HG02623 (cell line): ENCODE measurements at regions not wholly inside any gene's neighbourhood (a gene's known extent, or its start where the extent isn't known, plus 50 kb on each side); places are given as distances from the start of the nearest gene placed in this dataset.

Experiments
- ATAC-seq: cut with Tn5 transposase; IDR thresholded peaks from one replicate; pipeline ENCODE4 v1.9.1; 2021; ENCODE audit warnings: moderate library complexity; ENCODE audit not compliant: unreplicated experiment

- ATAC-seq, result no peak
Measured at GRCh38 chr18:75518007-75518406, 90.5 kb upstream of the SMIM21 start.

DNA sequence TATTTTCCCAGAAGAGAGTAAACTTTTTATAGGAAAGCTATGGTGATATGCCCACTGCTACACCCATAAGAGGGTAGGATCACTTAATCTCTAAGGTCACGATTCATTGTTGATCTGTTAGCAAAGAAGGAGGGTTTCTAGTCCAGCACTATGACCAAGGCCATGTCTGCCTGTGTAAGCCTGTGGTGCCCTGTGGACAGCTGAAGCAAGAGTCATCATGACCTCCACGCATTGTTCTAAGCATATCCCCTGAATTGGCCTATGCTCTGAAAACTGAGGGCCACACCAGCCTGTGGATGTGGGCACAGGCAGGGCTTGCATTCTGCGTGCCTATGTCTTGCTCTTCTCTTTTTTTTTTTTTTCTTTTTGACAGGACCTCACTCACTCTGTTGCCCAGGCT lies 89.8 kb upstream of the SMIM21 start:
- ATAC-seq, result no peak

DNA sequence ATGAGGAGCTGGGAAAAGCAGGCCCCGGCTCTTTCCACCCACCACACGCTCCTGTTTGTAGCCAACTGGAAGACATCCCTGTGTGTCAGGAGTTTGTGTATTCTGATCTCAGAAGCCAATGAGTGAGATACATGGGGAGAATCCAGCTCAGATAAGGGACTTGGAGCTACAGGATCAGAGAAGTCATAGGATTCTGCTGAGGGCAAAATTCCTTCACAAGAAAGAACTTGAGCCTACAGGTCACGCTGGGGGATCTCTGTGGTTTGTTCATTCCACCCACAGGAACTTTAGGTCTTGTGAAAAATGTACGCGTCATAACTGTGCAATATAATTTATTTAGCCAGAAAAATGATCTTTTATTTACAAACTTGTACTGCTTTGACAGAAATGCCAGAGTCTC lies 80.1 kb upstream of the SMIM21 start:
- no peak for ATAC-seq

DNA sequence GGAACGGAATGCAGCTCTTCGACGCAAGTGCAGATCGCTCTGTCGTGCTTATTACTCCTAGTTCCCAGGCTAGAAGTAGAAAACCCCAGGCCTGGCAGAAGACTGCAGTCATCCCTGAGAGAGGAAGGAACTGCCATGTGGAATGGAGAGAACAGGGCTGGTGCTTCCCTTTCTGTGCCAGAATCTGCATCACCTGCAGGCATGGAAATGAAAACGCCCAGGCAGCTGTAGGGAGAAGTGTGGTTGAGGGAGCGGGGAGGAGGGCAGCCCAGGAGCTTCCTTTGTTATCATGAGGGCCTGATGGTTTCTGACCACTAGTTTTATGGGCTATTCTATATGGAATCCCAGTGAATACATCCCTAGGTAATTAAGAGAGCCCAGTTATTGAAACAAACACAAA lies 79.4 kb upstream of the SMIM21 start:
- no peak for ATAC-seq

- ATAC-seq, result no peak
Measured at GRCh38 chr18:75504469-75504868, 77.0 kb upstream of the SMIM21 start.

DNA sequence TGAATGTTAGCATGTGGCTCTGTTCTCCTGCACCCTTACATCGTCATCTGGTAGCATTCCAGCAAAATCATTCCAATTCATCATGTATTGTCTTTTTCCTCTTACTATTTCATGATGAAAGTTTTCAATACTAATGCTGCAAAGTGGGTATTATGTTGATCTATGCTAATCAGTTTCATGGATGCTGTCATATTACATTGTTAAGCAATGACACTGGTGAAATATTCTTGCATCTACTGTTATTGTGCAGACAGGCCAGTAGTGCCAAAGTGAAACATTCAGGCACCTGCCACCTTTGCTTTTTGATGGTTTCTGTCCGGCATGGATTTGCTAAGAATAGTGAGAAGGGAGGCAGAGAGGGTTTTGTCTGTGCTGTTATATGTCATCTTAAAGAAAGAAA lies 76.1 kb upstream of the SMIM21 start:
- ATAC-seq, result no peak

DNA sequence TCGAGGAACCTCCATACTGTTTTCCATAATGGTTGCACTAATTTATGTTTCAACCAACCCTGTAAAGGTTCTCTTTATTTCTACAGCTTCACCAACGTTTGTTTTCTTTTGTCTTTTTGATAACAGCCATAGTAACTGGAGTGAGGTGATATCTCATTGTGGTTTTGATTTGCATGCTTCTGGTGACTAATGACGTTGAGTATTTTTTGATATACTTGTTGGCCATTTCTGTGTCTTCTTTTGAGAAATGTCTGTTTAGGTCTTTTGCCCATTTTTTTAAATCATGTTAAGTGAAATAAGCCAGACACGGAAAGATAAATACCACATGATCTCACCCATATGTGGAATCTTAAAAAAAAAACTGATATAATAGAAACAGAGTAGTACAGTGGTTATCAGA lies 74.8 kb upstream of the SMIM21 start:
- ATAC-seq, result no peak

DNA sequence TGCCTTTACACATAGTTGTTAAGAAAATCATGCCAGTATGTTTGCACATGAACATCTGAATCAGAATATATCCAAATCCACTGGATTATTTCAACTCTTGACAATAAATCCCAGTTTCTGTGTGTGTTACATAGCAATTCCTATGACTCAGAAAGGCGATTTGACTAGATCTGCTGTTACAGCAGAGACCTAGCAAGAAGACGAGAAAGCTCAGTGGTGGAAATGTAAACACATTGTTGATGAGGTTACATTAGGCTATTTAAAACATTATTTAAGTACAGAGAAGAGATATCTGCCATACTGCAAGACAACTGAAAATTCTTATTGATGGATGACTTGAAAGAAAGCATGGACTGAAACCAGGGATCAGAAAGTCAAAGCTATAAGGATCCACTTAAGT lies 73.0 kb upstream of the SMIM21 start:
- ATAC-seq, result no peak

GRCh38 chr18:75497576-75498235 lies 70.2 kb upstream of the SMIM21 start:
- ATAC-seq, result no peak

DNA sequence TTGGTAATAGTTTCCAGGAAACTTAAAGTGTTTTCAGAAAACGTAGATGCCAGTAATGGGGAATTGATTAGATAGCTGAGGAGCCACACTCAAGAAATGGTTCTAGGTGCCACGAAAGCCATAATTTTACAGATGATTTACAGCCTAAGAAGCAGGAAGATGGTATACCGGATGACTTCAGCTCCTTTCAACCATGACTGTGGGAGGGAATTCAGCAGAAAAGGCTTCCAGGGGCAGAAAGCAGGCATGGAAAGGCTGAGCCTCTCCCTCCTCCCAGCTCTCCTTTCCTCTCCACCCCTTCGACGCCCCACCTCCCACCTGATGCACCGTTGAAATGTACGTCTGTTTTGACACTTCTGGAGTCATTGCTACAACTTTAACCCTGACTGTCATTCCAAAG lies 68.6 kb upstream of the SMIM21 start:
- no peak for ATAC-seq

DNA sequence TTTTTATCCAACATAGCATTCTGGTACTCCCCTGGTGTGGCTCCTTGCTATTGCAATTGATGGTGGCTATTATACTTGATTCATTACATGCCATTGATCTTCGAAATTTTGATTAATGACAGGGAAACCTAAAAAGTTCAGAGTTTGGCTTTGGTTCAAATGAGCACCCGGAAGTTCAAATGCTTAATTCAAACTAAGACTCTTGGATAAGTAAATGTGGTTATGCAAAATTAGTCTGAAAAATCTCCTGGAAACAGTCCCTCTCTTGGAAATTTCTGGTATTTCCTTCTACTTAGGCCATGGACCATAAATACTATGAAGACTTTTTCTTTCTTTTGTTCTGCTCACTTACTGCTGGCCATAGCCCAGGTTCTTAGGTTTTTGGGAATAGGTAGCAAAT lies 65.3 kb upstream of the SMIM21 start:
- no peak for ATAC-seq

GRCh38 chr18:75491361-75491760 lies 63.9 kb upstream of the SMIM21 start:
- no peak for ATAC-seq

GRCh38 chr18:75489493-75490190 lies 62.1 kb upstream of the SMIM21 start:
- ATAC-seq, result no peak

GRCh38 chr18:75483662-75484061 lies 56.2 kb upstream of the SMIM21 start:
- no peak for ATAC-seq

- ATAC-seq, result no peak
Measured at GRCh38 chr18:75482880-75483279, 55.4 kb upstream of the SMIM21 start.

DNA sequence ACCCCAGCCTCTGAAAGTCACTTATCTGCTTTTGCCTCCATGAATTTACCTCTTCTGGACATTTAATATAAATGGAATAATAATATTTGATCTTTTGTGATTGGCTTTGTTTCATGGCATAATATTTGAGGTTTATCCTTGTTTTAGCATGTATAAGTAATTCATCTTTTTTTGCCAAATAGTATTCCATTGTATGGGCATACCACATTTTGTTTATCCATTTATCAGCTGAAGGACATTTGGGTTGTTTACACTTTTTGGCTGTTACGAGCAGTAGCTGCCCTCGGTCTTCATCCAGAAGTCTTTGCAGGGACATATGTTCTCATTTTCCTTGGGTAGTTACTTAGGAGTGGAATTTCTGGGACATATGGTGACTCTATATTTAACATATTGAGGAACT lies 53.0 kb upstream of the SMIM21 start:
- ATAC-seq, result no peak

- peak; percentile 53 for ATAC-seq
Measured at GRCh38 chr18:75478996-75479880, 51.7 kb upstream of the SMIM21 start.

DNA sequence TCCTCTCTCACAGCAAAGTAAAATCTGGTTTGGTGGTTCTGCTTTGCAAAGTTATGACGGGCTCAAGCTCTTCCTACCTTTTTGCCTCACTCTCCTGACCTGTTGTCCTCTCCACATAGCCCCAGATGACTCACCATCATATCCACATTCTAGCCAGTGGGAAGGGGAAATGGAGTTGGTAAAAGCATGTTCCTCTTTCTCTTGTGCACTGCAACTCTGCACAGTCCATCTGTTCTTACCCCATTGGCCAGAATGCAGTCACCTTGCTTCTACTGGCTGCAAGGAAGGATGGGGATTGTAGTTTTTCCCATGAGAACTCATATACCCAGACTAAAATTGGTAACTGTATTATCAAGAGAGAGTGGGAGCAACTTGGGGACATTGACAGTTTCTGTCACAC lies 50.4 kb upstream of the SMIM21 start:
- no peak for ATAC-seq
